ENCODE measurements at regions not wholly inside any gene's neighbourhood (a gene's known extent, or its start where the extent isn't known, plus 50 kb on each side); places are given as distances from the start of the nearest gene placed in this dataset.

- no peak overlapping the region for H3K9ac ChIP-seq (ENCODE audit: insufficient read depth in 1 of 2, low read length in 2 of 2)
- no peak for TF ChIP-seq CTCF (IDR thresholded peaks at IDR 0.05; ENCODE audit: control extremely low read depth, extremely low read depth)
- H3K27ac ChIP-seq (ENCODE audit: low read depth in 1 of 2, low read length in 1 of 2), result no peak overlapping the region
- no peaks in the 10 kb centered on the region for H3K9me3 ChIP-seq (ENCODE audit: control insufficient read depth in 4 of 4, insufficient read depth in 3 of 4, low read length in 3 of 4)
- H3K4me1 ChIP-seq (ENCODE audit: control insufficient read depth in 5 of 5, insufficient read depth in 5 of 5, low read length in 5 of 5), result no peaks in the 10 kb centered on the region
- WGBS, 2 donors, result 71 to 88% methylated on average over 3 of the region's 3 CpGs
- H3K36me3 ChIP-seq (ENCODE audit: control insufficient read depth in 4 of 4, insufficient read depth in 4 of 4, low read length in 4 of 4), result no peaks in the 10 kb centered on the region
- H3K27me3 ChIP-seq (ENCODE audit: control insufficient read depth in 3 of 3, insufficient read depth in 3 of 3, low read length in 2 of 3), result no peaks in the 10 kb centered on the region
- no peak overlapping the region for H3K4me3 ChIP-seq
- DNase-seq, result no peak
- no peak for ATAC-seq (ENCODE audit: insufficient read depth, low FRiP score)
These were observed 448.9 kb downstream of the MAGEB5 start for GRCh38 chrX:26664919-26665318.

DNA sequence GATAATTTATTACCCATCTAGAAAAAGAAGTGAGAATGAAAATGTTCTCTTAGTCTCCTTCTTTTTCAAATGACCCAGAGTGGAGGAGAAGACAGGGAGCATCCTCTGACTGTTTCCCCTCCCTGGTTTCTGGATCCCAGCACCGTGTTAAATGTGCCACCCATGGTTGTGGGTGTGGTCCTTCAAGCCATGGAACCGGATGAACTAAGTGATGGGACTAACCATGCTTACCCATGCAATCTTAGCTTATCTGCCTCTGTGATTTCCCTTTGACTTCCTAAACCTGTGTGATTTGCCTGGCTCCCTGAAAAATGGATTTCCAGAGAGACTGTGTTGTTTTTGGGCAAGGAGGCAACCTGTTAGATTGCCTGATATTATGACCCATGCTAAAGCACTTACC lies 437.1 kb downstream of the MAGEB5 start:
- no peaks in the 10 kb centered on the region for H3K36me3 ChIP-seq (ENCODE audit: control insufficient read depth in 4 of 4, insufficient read depth in 4 of 4, low read length in 4 of 4)
- H3K4me1 ChIP-seq (ENCODE audit: control insufficient read depth in 5 of 5, insufficient read depth in 5 of 5, low read length in 5 of 5), result no peaks in the 10 kb centered on the region
- H3K4me3 ChIP-seq, result no peak overlapping the region
- DNase-seq, result peak in 1 of 3 donors; percentile 1
- H3K9me3 ChIP-seq (ENCODE audit: control insufficient read depth in 4 of 4, insufficient read depth in 3 of 4, low read length in 3 of 4), result peaks cover 0 to 21% (median 4%) of the 10 kb centered on the region in 4 donors
- no peak overlapping the region for H3K9ac ChIP-seq (ENCODE audit: insufficient read depth in 1 of 2, low read length in 2 of 2)
- TF ChIP-seq CTCF (IDR thresholded peaks at IDR 0.05; ENCODE audit: control extremely low read depth, extremely low read depth), result no peak
- ATAC-seq (ENCODE audit: insufficient read depth, low FRiP score), result no peak
- no peak overlapping the region for H3K27ac ChIP-seq (ENCODE audit: low read depth in 1 of 2, low read length in 1 of 2)
- WGBS, 2 donors, result 88 to 89% methylated on average over 2 of the region's 2 CpGs
- H3K27me3 ChIP-seq (ENCODE audit: control insufficient read depth in 3 of 3, insufficient read depth in 3 of 3, low read length in 2 of 3), result no peaks in the 10 kb centered on the region

DNA sequence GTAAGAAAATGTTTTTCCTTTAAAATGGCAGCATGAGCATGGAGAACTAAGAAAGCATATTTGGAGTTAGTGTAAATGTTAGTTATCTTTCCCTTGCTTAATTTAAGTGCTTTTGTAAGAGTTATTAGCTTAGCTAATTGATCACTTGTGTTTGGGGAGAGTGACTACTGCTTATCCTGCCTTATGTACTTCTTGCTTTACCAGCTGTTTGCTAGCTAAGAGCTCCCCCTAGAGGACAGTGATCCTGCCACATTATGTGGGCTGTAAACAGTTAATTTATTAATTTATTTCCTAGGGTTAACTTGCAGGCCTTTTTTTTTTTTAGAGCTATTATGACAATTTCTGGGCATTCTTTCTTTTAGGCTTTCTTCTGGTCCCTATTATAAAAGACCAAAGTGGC lies 435.8 kb downstream of the MAGEB5 start:
- no peak for TF ChIP-seq CTCF (IDR thresholded peaks at IDR 0.05; ENCODE audit: control extremely low read depth, extremely low read depth)
- no peak for DNase-seq
- Histone ChIP-seq H3K9ac (ENCODE audit: insufficient read depth in 1 of 2, low read length in 2 of 2) (no peak overlapping the region), H3K27ac (ENCODE audit: low read depth in 1 of 2, low read length in 1 of 2) (no peak overlapping the region), H3K9me3 (ENCODE audit: control insufficient read depth in 4 of 4, insufficient read depth in 3 of 4, low read length in 3 of 4) (peaks cover 0 to 21% (median 4%) of the 10 kb centered on the region in 4 donors), H3K4me3 (no peak overlapping the region), H3K36me3 (ENCODE audit: control insufficient read depth in 4 of 4, insufficient read depth in 4 of 4, low read length in 4 of 4) (no peaks in the 10 kb centered on the region), H3K27me3 (ENCODE audit: control insufficient read depth in 3 of 3, insufficient read depth in 3 of 3, low read length in 2 of 3) (no peaks in the 10 kb centered on the region), H3K4me1 (ENCODE audit: control insufficient read depth in 5 of 5, insufficient read depth in 5 of 5, low read length in 5 of 5) (no peaks in the 10 kb centered on the region)
- no peak for ATAC-seq (ENCODE audit: insufficient read depth, low FRiP score)

DNA sequence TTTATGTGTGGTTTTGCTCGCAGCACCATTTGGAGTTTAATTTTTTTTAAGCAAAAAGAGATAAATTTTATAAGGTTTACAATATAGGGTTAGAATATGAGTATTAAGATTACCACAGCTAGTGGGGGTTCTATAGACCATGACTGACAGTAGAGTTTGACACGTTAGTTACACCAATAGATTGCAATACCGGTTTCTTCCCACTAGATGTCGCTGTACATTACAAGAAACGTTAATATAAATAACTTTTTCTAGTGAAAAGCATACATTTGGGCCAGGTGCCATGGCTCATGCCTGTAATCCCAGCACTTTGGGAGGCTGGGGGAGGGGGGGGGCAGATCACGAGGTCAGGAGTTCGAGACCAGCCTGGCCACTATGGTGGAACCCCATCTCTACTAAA lies 433.6 kb downstream of the MAGEB5 start:
- WGBS, 2 donors, result 32 to 47% methylated on average over 7 of the region's 7 CpGs
- TF ChIP-seq CTCF (IDR thresholded peaks at IDR 0.05; ENCODE audit: control extremely low read depth, extremely low read depth), result peak; percentile 6
- H3K4me3 ChIP-seq, result no peak overlapping the region
- no peaks in the 10 kb centered on the region for H3K27me3 ChIP-seq (ENCODE audit: control insufficient read depth in 3 of 3, insufficient read depth in 3 of 3, low read length in 2 of 3)
- H3K27ac ChIP-seq (ENCODE audit: low read depth in 1 of 2, low read length in 1 of 2), result no peak overlapping the region
- ATAC-seq (ENCODE audit: insufficient read depth, low FRiP score) (no peak), DNase-seq (no peak)
- no peaks in the 10 kb centered on the region for H3K4me1 ChIP-seq (ENCODE audit: control insufficient read depth in 5 of 5, insufficient read depth in 5 of 5, low read length in 5 of 5)
- no peaks in the 10 kb centered on the region for H3K36me3 ChIP-seq (ENCODE audit: control insufficient read depth in 4 of 4, insufficient read depth in 4 of 4, low read length in 4 of 4)
- H3K9ac ChIP-seq (ENCODE audit: insufficient read depth in 1 of 2, low read length in 2 of 2), result no peak overlapping the region
- H3K9me3 ChIP-seq (ENCODE audit: control insufficient read depth in 4 of 4, insufficient read depth in 3 of 4, low read length in 3 of 4), result peaks cover 0 to 21% (median 4%) of the 10 kb centered on the region in 4 donors
